ENCODE measurements at regions not wholly inside any gene's neighbourhood (a gene's known extent, or its start where the extent isn't known, plus 50 kb on each side); places are given as distances from the start of the nearest gene placed in this dataset.

- DNase-seq, result no peak
Observed at GRCh38 chr2:41903474-41904135, 144.2 kb upstream of the PKDCC start.

DNA sequence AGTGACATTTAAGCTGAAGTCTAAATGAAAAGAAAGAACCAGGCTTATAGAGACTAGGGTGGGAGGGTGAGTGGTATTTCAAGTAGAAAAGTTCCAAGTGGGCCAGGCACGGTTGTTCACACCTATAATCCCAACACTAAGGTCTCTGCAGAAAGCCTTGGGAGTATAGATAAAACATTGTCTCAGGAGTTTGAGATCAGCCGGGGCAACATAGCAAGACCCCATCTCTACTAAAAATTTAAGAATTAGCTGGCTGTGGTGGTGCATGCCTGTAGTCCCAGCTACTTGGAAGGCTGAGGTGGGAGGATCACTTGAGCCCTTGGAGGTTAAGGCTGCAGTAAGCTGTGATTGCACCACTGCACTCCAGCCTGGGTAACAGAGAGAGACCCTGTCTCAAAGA lies 143.4 kb upstream of the PKDCC start:
- no peak for DNase-seq

DNA sequence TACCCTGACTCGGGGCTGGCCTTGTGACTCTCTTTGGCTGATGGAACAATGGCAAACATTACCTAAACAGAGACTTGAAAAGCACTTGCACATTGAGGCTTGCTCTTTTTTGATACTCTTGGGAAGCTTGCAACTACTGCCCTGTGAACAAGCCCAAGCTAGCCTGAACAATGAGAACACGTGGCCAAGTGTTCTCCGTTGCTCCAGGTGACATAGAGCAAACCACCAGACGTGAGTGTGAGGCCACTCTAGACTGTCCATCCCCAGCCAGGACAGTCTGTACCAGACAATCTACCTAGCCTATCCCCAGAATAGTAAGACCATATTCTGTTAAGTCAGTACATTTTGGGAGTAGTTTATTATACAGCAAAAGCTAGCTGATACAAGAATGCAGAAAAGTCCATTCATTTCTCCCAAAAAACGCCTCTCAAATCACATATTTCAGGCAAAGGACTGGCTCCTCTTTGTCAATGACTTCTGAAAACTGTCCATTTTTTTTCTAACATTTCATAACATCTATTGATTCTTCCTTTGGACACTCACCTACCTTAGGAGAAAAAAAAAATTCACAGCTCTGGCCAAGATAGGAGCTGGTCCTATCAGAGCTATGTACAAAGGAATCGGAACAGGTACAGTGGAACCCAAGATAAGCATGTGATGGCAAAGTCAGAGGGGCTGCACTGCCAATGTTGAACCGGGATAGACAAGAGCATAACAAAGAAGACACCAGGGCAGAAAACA lies 142.1 kb upstream of the PKDCC start:
- no peak for DNase-seq

DNA sequence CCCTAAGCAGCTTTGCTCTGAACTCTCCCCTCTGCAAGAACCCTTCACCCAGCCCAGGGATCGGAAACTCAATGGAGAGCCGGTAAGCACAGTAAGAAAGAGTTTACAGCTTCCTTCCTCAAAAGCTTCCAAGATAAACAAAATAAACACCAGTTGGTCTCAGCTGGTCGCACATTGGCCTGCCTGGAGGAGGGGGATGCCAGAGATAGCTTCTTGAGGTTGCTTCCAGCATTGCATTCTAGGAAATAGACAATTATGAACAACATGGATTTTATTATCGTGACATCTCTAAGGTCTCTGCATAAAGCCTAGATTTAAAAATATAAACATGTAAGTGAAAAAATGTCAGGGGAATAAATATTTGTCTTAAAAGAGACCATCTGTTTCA lies 141.5 kb upstream of the PKDCC start:
- no peak for DNase-seq

GRCh38 chr2:41907141-41907540 lies 140.7 kb upstream of the PKDCC start:
- DNase-seq, result no peak

DNA sequence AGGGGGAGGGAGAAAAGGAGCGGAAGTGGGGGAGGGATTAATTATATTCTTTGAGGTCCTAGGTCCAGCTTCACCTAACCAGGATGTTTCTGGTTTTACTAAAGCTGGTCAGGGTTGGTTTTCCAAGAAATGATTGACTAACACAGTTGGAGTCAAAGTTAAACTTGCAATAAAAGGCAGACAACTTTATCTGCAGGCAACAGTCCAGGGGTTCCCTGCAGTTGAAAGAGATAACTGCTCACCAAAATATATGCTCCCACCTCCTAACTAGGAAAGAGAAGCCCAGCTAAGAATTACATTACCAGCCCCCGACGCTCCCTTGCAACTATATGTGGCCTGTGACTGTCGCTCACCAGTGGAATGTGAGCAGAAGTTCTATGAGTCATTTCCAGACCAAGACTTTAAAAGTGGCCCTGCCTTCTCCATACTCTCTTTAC lies 140.0 kb upstream of the PKDCC start:
- no peak for DNase-seq

GRCh38 chr2:41908349-41908748 lies 139.5 kb upstream of the PKDCC start:
- DNase-seq, result no peak

GRCh38 chr2:41909584-41909983 lies 138.2 kb upstream of the PKDCC start:
- no peak for DNase-seq

- DNase-seq, result no peak
Observed at GRCh38 chr2:41910126-41910525, 137.7 kb upstream of the PKDCC start.

- no peak for DNase-seq
Observed at GRCh38 chr2:41911033-41911432, 136.8 kb upstream of the PKDCC start.

GRCh38 chr2:41912337-41912736 lies 135.5 kb upstream of the PKDCC start:
- no peak for DNase-seq

DNA sequence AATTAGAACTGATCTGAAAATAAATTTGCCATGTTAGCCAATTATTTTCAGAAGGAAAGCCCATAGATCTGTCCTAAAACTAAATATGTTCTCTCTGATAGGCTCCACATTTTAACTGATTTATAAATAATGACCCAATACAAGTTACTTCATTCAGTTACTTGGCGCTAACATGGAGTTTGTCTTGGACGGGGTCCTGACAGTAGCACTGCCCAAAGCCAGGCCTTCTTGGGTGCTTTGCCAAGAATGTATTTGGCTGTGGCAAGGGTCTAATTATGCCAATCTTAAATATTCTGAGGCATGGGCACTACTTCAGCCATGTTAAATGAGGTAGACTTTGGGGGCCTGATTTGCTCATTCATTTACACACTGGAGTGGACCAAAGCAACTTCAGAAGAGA lies 135.0 kb upstream of the PKDCC start:
- DNase-seq, result no peak

DNA sequence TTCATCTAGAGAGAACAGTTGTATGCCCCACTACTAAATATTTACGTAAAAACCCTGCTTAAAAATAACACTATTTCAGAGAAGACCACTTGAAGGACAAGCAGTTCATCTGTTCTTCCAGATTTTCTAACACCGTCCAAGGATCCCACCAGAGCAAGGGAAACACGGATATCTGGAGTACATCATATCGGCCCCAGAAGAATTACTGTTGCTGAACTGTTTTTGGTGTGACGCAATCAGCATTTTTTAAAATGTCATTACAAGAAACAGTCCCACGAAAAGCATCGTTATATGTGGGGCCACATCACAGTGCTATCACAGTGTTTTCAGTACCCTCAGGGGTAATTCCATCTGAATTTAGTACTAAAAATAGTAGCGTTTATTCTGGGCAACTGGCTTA lies 134.5 kb upstream of the PKDCC start:
- no peak for DNase-seq

DNA sequence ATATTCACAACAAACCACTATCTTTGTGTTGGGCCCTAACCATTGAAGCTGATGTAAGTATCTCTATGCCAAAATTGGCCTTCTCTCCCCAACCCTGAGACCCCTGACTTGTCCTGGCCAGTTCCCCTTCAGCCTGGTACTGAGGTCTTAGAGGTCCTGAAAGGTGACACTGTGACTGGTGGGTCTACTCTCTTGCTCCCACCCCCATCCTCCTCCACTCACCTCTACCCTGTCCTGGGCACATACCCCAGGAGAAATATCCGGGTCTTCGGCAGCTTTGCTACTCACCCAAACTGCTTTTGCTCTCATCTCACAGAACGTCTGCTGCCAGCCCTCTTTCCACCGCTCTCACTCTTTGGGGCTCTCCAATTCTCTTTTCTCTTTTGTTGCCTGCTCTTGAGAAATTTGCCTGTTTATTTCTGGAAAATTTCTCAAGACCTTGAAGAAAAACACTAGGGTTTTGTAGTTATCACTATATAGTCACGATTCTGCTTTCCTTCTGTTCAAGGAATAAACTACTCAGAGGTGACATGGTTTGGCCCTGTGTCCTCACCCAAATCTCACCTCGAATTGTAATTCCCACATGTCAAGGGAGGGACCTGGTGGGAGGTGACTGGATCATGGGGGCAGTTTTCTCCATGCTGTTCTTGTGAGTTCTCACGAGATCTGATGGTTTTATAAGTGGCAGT lies 133.8 kb upstream of the PKDCC start:
- no peak for DNase-seq

- DNase-seq, result no peak
Observed at GRCh38 chr2:41914936-41915335, 132.9 kb upstream of the PKDCC start.

- no peak for DNase-seq
Observed at GRCh38 chr2:41916177-41916576, 131.6 kb upstream of the PKDCC start.

- no peak for DNase-seq
Observed at GRCh38 chr2:41917587-41917986, 130.2 kb upstream of the PKDCC start.

- no peak for DNase-seq
Observed at GRCh38 chr2:41919135-41919534, 128.7 kb upstream of the PKDCC start.

GRCh38 chr2:41920181-41920580 lies 127.6 kb upstream of the PKDCC start:
- no peak for DNase-seq

DNA sequence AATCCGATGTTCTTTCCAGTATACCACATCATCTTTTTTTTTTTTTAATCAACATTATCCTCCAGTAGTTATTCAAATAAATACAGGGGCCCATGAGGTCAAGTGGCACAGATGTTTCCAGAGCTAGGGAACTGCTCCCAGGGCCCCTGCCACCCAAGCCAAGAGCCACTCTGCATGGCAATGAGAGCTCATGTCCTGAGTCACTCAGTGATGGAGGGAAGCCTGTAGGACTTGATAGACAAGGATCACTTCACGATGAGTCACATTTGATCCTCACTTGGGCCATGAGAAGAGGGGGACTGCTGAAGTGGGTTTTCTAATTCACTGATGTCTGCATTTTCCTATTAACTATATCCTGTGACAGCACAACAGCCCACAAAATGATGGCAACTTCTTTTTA lies 127.0 kb upstream of the PKDCC start:
- DNase-seq, result no peak

DNA sequence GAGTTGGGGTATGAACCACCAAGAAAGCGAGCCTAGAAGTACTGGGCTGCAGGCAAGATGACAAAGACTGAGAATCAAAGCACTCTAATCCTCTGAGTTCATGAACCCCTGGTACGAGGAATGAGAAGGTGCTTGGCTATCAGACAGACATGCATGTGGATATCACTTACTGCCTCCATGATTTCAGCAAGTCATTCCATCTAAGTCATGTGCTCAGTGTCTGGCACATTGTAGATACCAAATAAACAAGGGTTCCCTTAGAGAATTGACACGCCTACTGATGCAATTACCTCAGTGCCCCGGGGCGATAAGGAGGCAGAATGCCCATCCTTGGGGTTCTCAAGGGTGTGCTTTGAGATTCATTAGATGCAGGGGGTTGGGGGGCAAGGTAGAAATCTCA lies 125.6 kb upstream of the PKDCC start:
- DNase-seq, result no peak

- no peak for DNase-seq
Observed at GRCh38 chr2:41923156-41923786, 124.5 kb upstream of the PKDCC start.

DNA sequence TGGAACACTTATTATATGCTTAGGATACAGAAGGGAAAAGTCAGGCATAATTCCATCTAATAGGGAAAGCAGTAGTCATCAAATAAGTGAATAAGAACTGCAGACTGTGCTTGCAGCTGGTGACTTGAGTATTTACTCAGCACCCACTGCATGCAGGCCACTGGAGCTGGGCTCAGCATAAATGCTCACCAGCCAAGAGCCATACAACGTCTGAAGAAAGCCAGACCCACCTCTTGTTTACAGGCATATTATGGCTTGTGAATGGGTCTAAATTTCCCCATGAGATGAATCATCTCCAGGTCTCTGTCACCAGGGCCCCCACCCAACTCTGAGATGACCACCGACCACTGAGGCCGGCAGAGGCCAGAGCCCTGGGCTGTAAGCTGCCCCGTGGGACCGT lies 123.8 kb upstream of the PKDCC start:
- DNase-seq, result no peak
